Neuronal stem cell (in vitro differentiated cells): ENCODE measurements at regions not wholly inside any gene's neighbourhood (a gene's known extent, or its start where the extent isn't known, plus 50 kb on each side); places are given as distances from the start of the nearest gene placed in this dataset.

ENCODE experiments used
- DNase-seq: peaks from one replicate; pipeline ENCODE4 v3.0.0-alpha.2; 2013; ENCODE audit warnings: low spot score
- H2AFZ ChIP-seq: one replicate; pipeline ENCODE4 v1.6.1; 2013; ENCODE audit warnings: mild to moderate bottlenecking, low read length, inconsistent platforms
- H2AK5ac ChIP-seq: 2 replicates; pipeline ENCODE4 v1.6.1; 2013; ENCODE audit warnings: low read depth, mild to moderate bottlenecking, inconsistent platforms, low read length, moderate library complexity, mixed read lengths
- H2BK120ac ChIP-seq: 2 replicates; pipeline ENCODE4 v1.6.1; 2013; ENCODE audit warnings: low read depth, mild to moderate bottlenecking, inconsistent platforms, low read length, moderate library complexity, mixed read lengths
- H2BK12ac ChIP-seq: one replicate; pipeline ENCODE4 v1.6.1; 2013; ENCODE audit warnings: low read length, inconsistent platforms
- H2BK15ac ChIP-seq: 2 replicates; pipeline ENCODE4 v1.6.1; 2013; ENCODE audit warnings: mild to moderate bottlenecking, low read length, inconsistent platforms, mixed read lengths
- H2BK5ac ChIP-seq: one replicate; pipeline ENCODE4 v1.6.1; 2013; ENCODE audit warnings: inconsistent platforms, mild to moderate bottlenecking, low read length, moderate library complexity
- H3K14ac ChIP-seq: one replicate; pipeline ENCODE4 v1.6.1; 2013; ENCODE audit warnings: low read length, inconsistent platforms
- H3K18ac ChIP-seq: 2 replicates; pipeline ENCODE4 v1.6.1; 2013; ENCODE audit warnings: low read length, inconsistent platforms
- H3K23ac ChIP-seq: 2 replicates; pipeline ENCODE4 v1.6.1; 2013; ENCODE audit warnings: low read depth, mild to moderate bottlenecking, mixed read lengths, low read length, inconsistent platforms; ENCODE audit not compliant: poor library complexity
- H3K27ac ChIP-seq: replicated peaks from 3 replicates; pipeline ENCODE4 v1.5.1; 2013; ENCODE audit warnings: low read length, inconsistent platforms
- H3K27me3 ChIP-seq, 3 experiments: 2 replicates each; pipeline ENCODE4 v1.6.1; 2013; ENCODE audit warnings: low read length in 3 of 3, mild to moderate bottlenecking in 2 of 3, inconsistent platforms in 1 of 3, low read depth in 1 of 3, mixed read lengths in 1 of 3, moderate library complexity in 1 of 3; ENCODE audit not compliant: control insufficient read depth in 3 of 3, insufficient read depth in 3 of 3
- H3K36me3 ChIP-seq, 2 donors: replicated peaks in 1 of 2; 2 replicates each; pipeline ENCODE4 v1.6.1; 2013; ENCODE audit warnings: low read length in 2 of 2; ENCODE audit not compliant: control insufficient read depth in 2 of 2, insufficient read depth in 2 of 2
- H3K4ac ChIP-seq: 2 replicates; pipeline ENCODE4 v1.6.1; 2013; ENCODE audit warnings: inconsistent platforms, mild to moderate bottlenecking, low read length, moderate library complexity
- H3K4me1 ChIP-seq, 2 donors: 1 replicate in 1 of 2; 2 replicates in 1 of 2; pipeline ENCODE4 v1.6.1; 2013; ENCODE audit warnings: low read length in 2 of 2, low read depth in 1 of 2; ENCODE audit not compliant: control insufficient read depth in 2 of 2, insufficient read depth in 1 of 2
- H3K4me2 ChIP-seq: one replicate; pipeline ENCODE4 v1.6.1; 2013; ENCODE audit warnings: mild to moderate bottlenecking, low read length, inconsistent platforms; ENCODE audit not compliant: insufficient read depth, poor library complexity, severe bottlenecking
- H3K4me3 ChIP-seq, 2 donors: 2 replicates each; pipeline ENCODE4 v1.5.1; 2013; ENCODE audit warnings: low read length in 2 of 2, mild to moderate bottlenecking in 2 of 2, inconsistent platforms in 1 of 2, moderate library complexity in 1 of 2
- H3K79me1 ChIP-seq: one replicate; pipeline ENCODE4 v1.6.1; 2013; ENCODE audit warnings: low read depth, mild to moderate bottlenecking, inconsistent platforms, low read length, moderate library complexity
- H3K9ac ChIP-seq: one replicate; pipeline ENCODE4 v1.6.1; 2013; ENCODE audit warnings: mild to moderate bottlenecking, low read depth, low read length, inconsistent platforms; ENCODE audit not compliant: poor library complexity
- H3K9me3 ChIP-seq, 2 donors: replicated peaks in 1 of 2; 2 replicates each; pipeline versions ENCODE3 to v1.6.1; 2013; ENCODE audit warnings: low read length in 2 of 2, mild to moderate bottlenecking in 2 of 2, inconsistent platforms in 1 of 2, low read depth in 1 of 2, mixed read lengths in 1 of 2, moderate library complexity in 1 of 2; ENCODE audit not compliant: control insufficient read depth in 2 of 2, insufficient read depth in 1 of 2
- H4K8ac ChIP-seq: one replicate; pipeline ENCODE4 v1.6.1; 2013; ENCODE audit warnings: low read depth, mild to moderate bottlenecking, inconsistent platforms, low read length, moderate library complexity
- H4K91ac ChIP-seq: one replicate; pipeline ENCODE4 v1.6.1; 2013; ENCODE audit warnings: low read length, low read depth, mild to moderate bottlenecking, inconsistent platforms; ENCODE audit not compliant: poor library complexity
- WGBS, 2 donors: extraction: QIAGEN DNeasy Blood & Tissue Kit; methylation state at CpG; one replicate each; pipeline ENCODE4 v1.1.7; 2013; ENCODE audit warnings: missing lambda C conversion rate in 2 of 2, mixed read lengths in 1 of 2; ENCODE audit not compliant: insufficient read length in 2 of 2, insufficient replicate concordance in 1 of 2; ENCODE audit errors: extremely low coverage in 2 of 2; 5-methylcytosine and 5-hydroxymethylcytosine counted together

GRCh38 chr15:99443056-99443756, 122.6 kb upstream of the MEF2A start:
- H2BK120ac ChIP-seq: no peak overlapping the region
- H3K79me1 ChIP-seq: no peaks in the 10 kb centered on the region
- H2BK5ac ChIP-seq: no peak overlapping the region
- no peak overlapping the region for H2AFZ ChIP-seq
- H2AK5ac ChIP-seq: no peak overlapping the region
- no peak overlapping the region for H4K91ac ChIP-seq
- no CpG with 5 or more reads among the region's 10 CpGs for WGBS, 2 donors
- no peak for DNase-seq
- no peak overlapping the region for H3K18ac ChIP-seq
- H2BK12ac ChIP-seq: no peak overlapping the region
- no peak overlapping the region for H3K23ac ChIP-seq
- no peaks in the 10 kb centered on the region for H3K9me3 ChIP-seq
- peaks cover 0 to 6% (median 0%) of the 10 kb centered on the region in 3 experiments for H3K27me3 ChIP-seq
- H3K9ac ChIP-seq: no peak overlapping the region
- no peak overlapping the region for H3K14ac ChIP-seq
- peaks cover 4 to 13% of the 10 kb centered on the region in 2 donors for H3K4me1 ChIP-seq
- H3K4me2 ChIP-seq: no peak overlapping the region
- no peak overlapping the region for H3K4ac ChIP-seq
- no peak overlapping the region for H3K4me3 ChIP-seq
- H3K27ac ChIP-seq: no peak overlapping the region
- H4K8ac ChIP-seq: no peak overlapping the region
- H2BK15ac ChIP-seq: no peak overlapping the region
- H3K36me3 ChIP-seq: no peaks in the 10 kb centered on the region

GRCh38 chr15:99443768-99444446, 121.9 kb upstream of the MEF2A start:
- Histone ChIP-seq H3K36me3 (no peaks in the 10 kb centered on the region), H3K27ac (no peak overlapping the region), H2BK15ac (no peak overlapping the region), H3K79me1 (no peaks in the 10 kb centered on the region), H3K27me3 (peaks cover 0 to 6% (median 0%) of the 10 kb centered on the region in 3 experiments), H2AK5ac (no peak overlapping the region), H3K4ac (no peak overlapping the region), H3K4me2 (no peak overlapping the region), H3K9ac (no peak overlapping the region), H3K23ac (no peak overlapping the region), H3K14ac (no peak overlapping the region), H3K4me1 (peaks cover 0 to 6% of the 10 kb centered on the region in 2 donors), H2BK12ac (no peak overlapping the region), H2AFZ (no peak overlapping the region), H2BK5ac (no peak overlapping the region), H3K4me3 (no peak overlapping the region), H3K9me3 (no peaks in the 10 kb centered on the region), H4K8ac (no peak overlapping the region), H4K91ac (no peak overlapping the region), H2BK120ac (no peak overlapping the region), H3K18ac (no peak overlapping the region)
- WGBS, 2 donors: no CpG with 5 or more reads among the region's 13 CpGs
- DNase-seq: no peak

GRCh38 chr15:99445272-99445850, 120.4 kb upstream of the MEF2A start:
- WGBS, 2 donors: no CpG with 5 or more reads among the region's 10 CpGs

More at GRCh38 chr15:99445272-99445850, 120.4 kb upstream of the MEF2A start:
- Histone ChIP-seq H3K23ac (no peak overlapping the region), H4K8ac (no peak overlapping the region), H3K14ac (no peak overlapping the region), H3K79me1 (no peaks in the 10 kb centered on the region), H3K9me3 (no peaks in the 10 kb centered on the region), H3K4me1 (peaks cover 0 to 5% of the 10 kb centered on the region in 2 donors), H4K91ac (no peak overlapping the region), H3K4ac (no peak overlapping the region), H3K4me2 (no peak overlapping the region), H3K27ac (no peak overlapping the region), H3K4me3 (no peak overlapping the region), H2BK15ac (no peak overlapping the region), H2AK5ac (no peak overlapping the region), H3K9ac (no peak overlapping the region), H2AFZ (no peak overlapping the region), H2BK12ac (no peak overlapping the region), H3K36me3 (no peaks in the 10 kb centered on the region), H2BK120ac (no peak overlapping the region), H3K27me3 (peaks cover 0 to 3% (median 0%) of the 10 kb centered on the region in 3 experiments), H3K18ac (no peak overlapping the region), H2BK5ac (no peak overlapping the region)
- DNase-seq: no peak
